ENCODE measurements at regions not wholly inside any gene's neighbourhood (a gene's known extent, or its start where the extent isn't known, plus 50 kb on each side); places are given as distances from the start of the nearest gene placed in this dataset.
"Not testable (repeated sequence)": the region's sequence is repeated elsewhere in the genome, so short reads cannot be mapped to it uniquely, and the experiment has no call there.

- no peaks in the 10 kb centered on the region for H4K20me1 ChIP-seq (ENCODE audit: control insufficient read depth, extremely low read depth, insufficient read depth, low read length)
- peaks cover 2% of the 10 kb centered on the region for H3K27me3 ChIP-seq (ENCODE audit: control insufficient read depth, extremely low read depth, insufficient read depth, low read length)
- H3K27ac ChIP-seq (ENCODE audit: control insufficient read depth, insufficient read depth, low read length): no peak overlapping the region
- dilution Hi-C loops (cut with MboI; ENCODE audit: extremely low pct_ligation_motif_present, low sequenced_read_pairs): no loop called here
- no peaks in the 10 kb centered on the region for H3K36me3 ChIP-seq (ENCODE audit: control insufficient read depth in 2 of 2, extremely low read depth in 1 of 2, insufficient read depth in 2 of 2, low read length in 2 of 2)
- DNase-seq (ENCODE audit: low read depth, low spot score): peak; percentile 19
- TF ChIP-seq CTCF (optimal IDR thresholded peaks at IDR 0.05 in 1 of 3, IDR thresholded peaks at IDR 0.05 in 1 of 3, conservative IDR thresholded peaks at IDR 0.05 in 1 of 3; ENCODE audit: extremely low read depth in 1 of 3, insufficient read depth in 2 of 3, low read length in 3 of 3) (peak; percentile 72 to 80 (median 80)), EZH2 (IDR thresholded peaks at IDR 0.05; ENCODE audit: low read length) (no peak)
- no peak overlapping the region for H3K4me3 ChIP-seq (ENCODE audit: control insufficient read depth in 2 of 3, extremely low read depth in 1 of 3, insufficient read depth in 2 of 3, low read depth in 1 of 3, low read length in 3 of 3)
- H3K9ac ChIP-seq (ENCODE audit: control insufficient read depth, extremely low read depth, insufficient read depth, low read length): no peak overlapping the region
- no peak overlapping the region for H2AFZ ChIP-seq (ENCODE audit: control insufficient read depth, low read length)
- H3K4me2 ChIP-seq (ENCODE audit: control insufficient read depth, extremely low read depth, insufficient read depth, low read depth, low read length): no peak overlapping the region
- H3K9me3 ChIP-seq (ENCODE audit: control insufficient read depth, low read depth, low read length): no peaks in the 10 kb centered on the region
- H3K9me1 ChIP-seq (ENCODE audit: control insufficient read depth, extremely low read depth, insufficient read depth, low read length): no peaks in the 10 kb centered on the region
- no peaks in the 10 kb centered on the region for H3K79me2 ChIP-seq (ENCODE audit: control insufficient read depth, insufficient read depth, low read length)
- FAIRE-seq: peak; percentile 72
- H3K4me1 ChIP-seq (ENCODE audit: control insufficient read depth, extremely low read depth, insufficient read depth, low read length): peaks cover 8% of the 10 kb centered on the region
Measured at GRCh38 chr4:147160908-147161513, 215.3 kb upstream of the TTC29 start.

GRCh38 chr4:147163311-147163710 is 217.6 kb upstream of the TTC29 start:
- no peak for DNase-seq (ENCODE audit: low read depth, low spot score)
- peaks cover 2% of the 10 kb centered on the region for H3K27me3 ChIP-seq (ENCODE audit: control insufficient read depth, extremely low read depth, insufficient read depth, low read length)
- no peak for FAIRE-seq
- H2AFZ ChIP-seq (ENCODE audit: control insufficient read depth, low read length): no peak overlapping the region
- dilution Hi-C loops (cut with MboI; ENCODE audit: extremely low pct_ligation_motif_present, low sequenced_read_pairs): no loop called here
- no peaks in the 10 kb centered on the region for H3K36me3 ChIP-seq (ENCODE audit: control insufficient read depth in 2 of 2, extremely low read depth in 1 of 2, insufficient read depth in 2 of 2, low read length in 2 of 2)
- no peak overlapping the region for H3K4me2 ChIP-seq (ENCODE audit: control insufficient read depth, extremely low read depth, insufficient read depth, low read depth, low read length)
- no peaks in the 10 kb centered on the region for H3K79me2 ChIP-seq (ENCODE audit: control insufficient read depth, insufficient read depth, low read length)
- TF ChIP-seq EZH2 (IDR thresholded peaks at IDR 0.05; ENCODE audit: low read length) (no peak), CTCF (optimal IDR thresholded peaks at IDR 0.05 in 1 of 3, IDR thresholded peaks at IDR 0.05 in 1 of 3, conservative IDR thresholded peaks at IDR 0.05 in 1 of 3; ENCODE audit: extremely low read depth in 1 of 3, insufficient read depth in 2 of 3, low read length in 3 of 3) (no peak)
- peaks cover 3% of the 10 kb centered on the region for H3K4me1 ChIP-seq (ENCODE audit: control insufficient read depth, extremely low read depth, insufficient read depth, low read length)
- H3K9me1 ChIP-seq (ENCODE audit: control insufficient read depth, extremely low read depth, insufficient read depth, low read length): no peaks in the 10 kb centered on the region
- H4K20me1 ChIP-seq (ENCODE audit: control insufficient read depth, extremely low read depth, insufficient read depth, low read length): no peaks in the 10 kb centered on the region
- H3K9ac ChIP-seq (ENCODE audit: control insufficient read depth, extremely low read depth, insufficient read depth, low read length): no peak overlapping the region
- no peak overlapping the region for H3K4me3 ChIP-seq (ENCODE audit: control insufficient read depth in 2 of 3, extremely low read depth in 1 of 3, insufficient read depth in 2 of 3, low read depth in 1 of 3, low read length in 3 of 3)
- H3K27ac ChIP-seq (ENCODE audit: control insufficient read depth, insufficient read depth, low read length): no peak overlapping the region
- no peaks in the 10 kb centered on the region for H3K9me3 ChIP-seq (ENCODE audit: control insufficient read depth, low read depth, low read length)

- H3K4me2 ChIP-seq (ENCODE audit: control insufficient read depth, extremely low read depth, insufficient read depth, low read depth, low read length); H3K4me1 ChIP-seq (ENCODE audit: control insufficient read depth, extremely low read depth, insufficient read depth, low read length); H3K36me3 ChIP-seq (ENCODE audit: control insufficient read depth in 2 of 2, extremely low read depth in 1 of 2, insufficient read depth in 2 of 2, low read length in 2 of 2); H3K9ac ChIP-seq (ENCODE audit: control insufficient read depth, extremely low read depth, insufficient read depth, low read length); H3K27ac ChIP-seq (ENCODE audit: control insufficient read depth, insufficient read depth, low read length); H4K20me1 ChIP-seq (ENCODE audit: control insufficient read depth, extremely low read depth, insufficient read depth, low read length); H3K9me3 ChIP-seq (ENCODE audit: control insufficient read depth, low read depth, low read length); FAIRE-seq; H2AFZ ChIP-seq (ENCODE audit: control insufficient read depth, low read length); H3K4me3 ChIP-seq (ENCODE audit: control insufficient read depth in 2 of 3, extremely low read depth in 1 of 3, insufficient read depth in 2 of 3, low read depth in 1 of 3, low read length in 3 of 3); dilution Hi-C loops (cut with MboI; ENCODE audit: extremely low pct_ligation_motif_present, low sequenced_read_pairs); H3K79me2 ChIP-seq (ENCODE audit: control insufficient read depth, insufficient read depth, low read length); H3K27me3 ChIP-seq (ENCODE audit: control insufficient read depth, extremely low read depth, insufficient read depth, low read length); H3K9me1 ChIP-seq (ENCODE audit: control insufficient read depth, extremely low read depth, insufficient read depth, low read length); DNase-seq (ENCODE audit: low read depth, low spot score): not testable (repeated sequence)
Measured at GRCh38 chr4:147168200-147168599, 222.5 kb upstream of the TTC29 start.
